ENCODE measurements at regions not wholly inside any gene's neighbourhood (a gene's known extent, or its start where the extent isn't known, plus 50 kb on each side); places are given as distances from the start of the nearest gene placed in this dataset.

DNA sequence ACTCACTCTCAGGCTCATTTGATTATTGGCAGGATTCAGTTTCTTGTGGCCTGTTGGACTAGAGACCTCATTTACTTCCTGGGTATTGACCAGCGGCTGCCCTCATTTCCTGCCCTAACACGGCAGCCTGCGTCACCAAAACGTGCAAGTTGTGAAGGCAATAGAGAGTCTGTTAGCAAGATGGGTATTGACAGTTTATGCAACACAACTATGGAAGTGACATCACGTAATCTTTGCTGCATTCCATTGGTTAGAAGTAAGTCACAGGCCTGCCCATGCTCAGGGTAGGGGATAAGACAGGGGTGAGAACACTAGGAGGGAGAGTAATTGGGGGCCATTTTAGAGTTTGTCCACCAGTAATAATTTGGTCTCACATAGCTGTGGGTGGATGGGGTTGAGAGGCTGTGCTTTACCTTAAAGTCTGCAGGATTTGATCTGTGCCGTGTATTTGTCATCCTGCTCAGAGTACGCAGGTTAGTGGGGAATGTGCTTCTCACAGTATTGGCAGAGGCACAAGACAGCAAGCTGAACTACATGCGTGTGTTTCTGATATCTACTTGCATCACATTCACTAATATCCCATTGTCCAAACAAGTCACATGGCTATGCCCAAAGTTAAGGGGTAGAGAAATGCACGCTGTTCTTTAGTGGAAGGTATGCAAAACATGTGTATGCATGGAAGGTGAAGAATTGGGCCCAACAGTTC is 83.3 kb downstream of the EDEM1 start:
- no peak overlapping the region for H3K4me3 ChIP-seq (ENCODE audit: low read depth, low read length)
- TF ChIP-seq, protein P1, sequence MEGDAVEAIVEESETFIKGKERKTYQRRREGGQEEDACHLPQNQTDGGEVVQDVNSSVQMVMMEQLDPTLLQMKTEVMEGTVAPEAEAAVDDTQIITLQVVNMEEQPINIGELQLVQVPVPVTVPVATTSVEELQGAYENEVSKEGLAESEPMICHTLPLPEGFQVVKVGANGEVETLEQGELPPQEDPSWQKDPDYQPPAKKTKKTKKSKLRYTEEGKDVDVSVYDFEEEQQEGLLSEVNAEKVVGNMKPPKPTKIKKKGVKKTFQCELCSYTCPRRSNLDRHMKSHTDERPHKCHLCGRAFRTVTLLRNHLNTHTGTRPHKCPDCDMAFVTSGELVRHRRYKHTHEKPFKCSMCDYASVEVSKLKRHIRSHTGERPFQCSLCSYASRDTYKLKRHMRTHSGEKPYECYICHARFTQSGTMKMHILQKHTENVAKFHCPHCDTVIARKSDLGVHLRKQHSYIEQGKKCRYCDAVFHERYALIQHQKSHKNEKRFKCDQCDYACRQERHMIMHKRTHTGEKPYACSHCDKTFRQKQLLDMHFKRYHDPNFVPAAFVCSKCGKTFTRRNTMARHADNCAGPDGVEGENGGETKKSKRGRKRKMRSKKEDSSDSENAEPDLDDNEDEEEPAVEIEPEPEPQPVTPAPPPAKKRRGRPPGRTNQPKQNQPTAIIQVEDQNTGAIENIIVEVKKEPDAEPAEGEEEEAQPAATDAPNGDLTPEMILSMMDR (IDR thresholded peaks at IDR 0.05; ENCODE audit: borderline replicate concordance, insufficient read depth, low read depth, low read length): no peak

DNA sequence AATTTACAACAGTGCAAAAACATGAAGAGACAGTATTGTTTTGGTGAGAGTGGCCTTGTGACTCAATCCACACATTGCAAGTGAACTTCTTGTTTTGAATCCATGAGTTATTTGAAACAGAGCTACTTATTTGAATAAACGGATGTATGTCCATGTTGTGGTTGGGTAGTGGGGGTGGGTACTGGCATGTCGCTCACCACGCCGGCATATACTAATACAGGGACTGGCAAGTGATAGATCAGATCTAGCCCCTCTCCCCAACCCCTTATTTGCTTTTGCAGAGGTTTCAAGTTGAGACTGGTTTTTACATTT is 83.8 kb downstream of the EDEM1 start:
- TF ChIP-seq, protein P1 (IDR thresholded peaks at IDR 0.05; ENCODE audit: borderline replicate concordance, insufficient read depth, low read depth, low read length): no peak
- H3K4me3 ChIP-seq (ENCODE audit: low read depth, low read length): no peak overlapping the region

DNA sequence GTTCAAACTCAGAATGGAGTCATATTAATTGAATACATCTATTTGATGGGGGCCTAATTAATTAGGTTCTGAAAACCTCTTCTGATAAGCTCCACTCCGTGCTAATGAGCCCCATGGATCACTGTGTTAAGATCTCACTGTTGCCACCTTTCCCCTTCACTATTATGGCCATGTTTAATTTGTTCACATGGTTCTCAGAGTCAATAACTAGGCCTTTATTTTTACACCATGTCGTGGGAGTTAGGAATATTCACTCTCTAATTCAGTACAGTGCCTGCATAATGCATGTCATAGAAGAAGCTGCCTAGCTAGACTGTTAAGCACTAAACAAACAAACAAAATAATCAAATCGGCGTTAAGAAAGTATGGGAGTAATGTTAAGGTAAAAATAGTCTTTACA is 84.9 kb downstream of the EDEM1 start:
- H3K4me3 ChIP-seq (ENCODE audit: low read depth, low read length): no peak overlapping the region
- TF ChIP-seq, protein P1 (IDR thresholded peaks at IDR 0.05; ENCODE audit: borderline replicate concordance, insufficient read depth, low read depth, low read length): no peak

DNA sequence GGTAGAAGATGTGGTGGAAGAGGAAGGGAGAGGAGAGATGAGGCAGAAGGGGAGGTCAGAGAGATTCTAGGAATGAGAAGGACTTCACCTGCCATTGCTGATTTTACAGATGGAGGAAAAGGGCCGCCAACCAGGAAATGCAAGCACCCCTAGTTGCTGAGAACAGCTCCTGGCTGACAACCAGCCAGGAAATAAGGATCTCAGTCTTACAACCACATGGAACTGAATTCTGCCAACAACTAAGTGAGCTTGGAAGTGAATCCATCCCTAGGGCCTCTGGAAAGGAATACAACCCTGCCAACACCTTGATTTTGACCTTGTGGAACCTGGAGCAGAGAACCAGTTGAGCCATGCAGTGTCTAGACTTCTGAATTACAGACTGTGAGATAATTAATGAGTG is 86.6 kb downstream of the EDEM1 start:
- TF ChIP-seq, protein P1 (IDR thresholded peaks at IDR 0.05; ENCODE audit: borderline replicate concordance, insufficient read depth, low read depth, low read length): no peak

DNA sequence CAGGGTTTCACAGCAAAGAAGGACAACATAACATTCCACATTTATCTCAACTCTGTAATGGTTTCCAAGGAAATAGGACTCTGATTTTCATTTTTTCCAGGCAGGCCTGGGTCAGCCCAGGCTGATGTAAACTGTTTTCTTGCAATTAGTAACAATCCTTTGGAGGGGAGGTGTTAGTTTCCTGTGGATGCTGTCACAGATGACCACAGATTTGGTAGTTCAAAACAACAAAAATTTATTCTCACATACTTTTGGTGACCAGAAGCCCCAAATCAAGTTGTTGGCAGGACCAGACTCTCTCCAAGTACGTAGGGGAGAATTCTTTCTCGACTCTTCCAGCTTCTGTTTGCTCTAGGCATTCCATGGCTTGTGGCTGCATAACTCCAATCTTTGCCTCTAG is 88.0 kb downstream of the EDEM1 start:
- no peak overlapping the region for H3K4me3 ChIP-seq (ENCODE audit: low read depth, low read length)
- TF ChIP-seq, protein P1 (IDR thresholded peaks at IDR 0.05; ENCODE audit: borderline replicate concordance, insufficient read depth, low read depth, low read length): no peak

More for the DNA sequence above, 86.6 kb downstream of the EDEM1 start:
- H3K4me3 ChIP-seq (ENCODE audit: low read depth, low read length): no peak overlapping the region

DNA sequence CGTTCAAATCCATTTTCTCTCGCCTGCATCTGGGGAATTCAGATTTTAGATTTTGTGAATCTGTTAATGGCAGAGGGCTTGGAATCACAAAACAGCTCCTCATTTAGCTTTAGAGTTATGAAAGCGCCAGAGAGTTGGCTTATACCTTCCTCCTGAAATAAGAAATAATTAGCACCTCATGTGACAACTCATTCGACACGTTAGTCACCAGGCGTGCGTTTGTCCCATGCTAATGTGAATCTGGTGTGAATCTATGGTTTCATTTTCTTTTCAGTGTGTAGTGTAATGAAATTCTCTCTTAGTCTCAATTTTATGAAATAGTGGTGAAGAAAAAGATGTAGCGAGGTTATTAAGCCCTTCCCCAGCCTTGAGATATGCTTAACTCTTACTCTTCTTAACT is 89.4 kb downstream of the EDEM1 start:
- TF ChIP-seq, protein P1 (IDR thresholded peaks at IDR 0.05; ENCODE audit: borderline replicate concordance, insufficient read depth, low read depth, low read length): no peak
- no peak overlapping the region for H3K4me3 ChIP-seq (ENCODE audit: low read depth, low read length)

DNA sequence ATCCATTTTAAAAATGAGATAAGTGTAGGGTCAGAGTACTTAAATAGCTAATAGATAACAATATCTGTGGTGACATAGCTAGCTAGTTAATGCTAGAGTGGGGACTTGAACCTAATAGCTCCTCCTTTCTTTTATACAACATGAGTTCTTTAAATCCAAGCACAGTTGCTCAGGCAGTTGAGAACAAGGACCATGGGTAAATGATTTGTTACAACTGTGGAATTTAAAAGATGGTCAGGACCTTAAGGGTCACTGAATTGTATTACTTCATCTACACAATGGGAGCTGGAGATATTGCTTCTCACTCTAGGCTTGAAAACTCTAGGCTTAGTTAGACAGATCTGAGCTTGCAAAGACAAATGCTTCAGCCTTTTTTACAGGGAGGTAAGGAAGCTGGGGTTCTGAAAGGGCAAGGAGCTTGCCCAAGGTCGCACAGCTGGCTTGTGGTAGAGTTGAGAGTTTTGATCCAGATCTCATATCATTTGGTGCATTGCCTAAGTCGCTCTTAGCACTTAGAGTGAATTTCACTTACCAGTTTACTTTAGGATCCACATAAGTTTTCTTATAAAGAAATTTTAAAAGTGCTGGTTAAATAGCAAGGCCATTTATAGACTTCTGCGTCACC is 90.2 kb downstream of the EDEM1 start:
- no peak overlapping the region for H3K4me3 ChIP-seq (ENCODE audit: low read depth, low read length)
- TF ChIP-seq, protein P1 (IDR thresholded peaks at IDR 0.05; ENCODE audit: borderline replicate concordance, insufficient read depth, low read depth, low read length): no peak
